Parathyroid adenoma (tissue), 2 donors: ENCODE measurements at regions not wholly inside any gene's neighbourhood (a gene's known extent, or its start where the extent isn't known, plus 50 kb on each side); places are given as distances from the start of the nearest gene placed in this dataset.

ENCODE experiments used
- H2AFZ ChIP-seq: fragments of 300-600 bp; sonication (generic); one replicate; pipeline ENCODE4 v1.7.0; 2017; ENCODE audit warnings: antibody characterized with exemption, mild to moderate bottlenecking
- H3K27ac ChIP-seq: fragments of 300-600 bp; sonication (generic); one replicate; pipeline ENCODE4 v1.7.0; 2017
- H3K27me3 ChIP-seq: fragments of 300-600 bp; sonication (generic); one replicate; pipeline ENCODE4 v1.7.0; 2017; ENCODE audit warnings: low read length; ENCODE audit not compliant: control insufficient read depth, insufficient read depth
- H3K36me3 ChIP-seq: fragments of 300-600 bp; sonication (generic); one replicate; pipeline ENCODE4 v1.7.0; 2017; ENCODE audit warnings: low read length; ENCODE audit not compliant: control insufficient read depth, insufficient read depth
- H3K4me1 ChIP-seq: fragments of 300-600 bp; sonication (generic); one replicate; pipeline ENCODE4 v1.7.0; 2017; ENCODE audit warnings: control low read depth
- H3K4me2 ChIP-seq: fragments of 300-600 bp; sonication (generic); one replicate; pipeline ENCODE4 v1.7.0; 2017; ENCODE audit warnings: low read length
- H3K4me3 ChIP-seq: fragments of 300-600 bp; sonication (generic); one replicate; pipeline ENCODE4 v1.7.0; 2017; ENCODE audit warnings: low read depth, low read length
- H3K79me2 ChIP-seq: fragments of 300-600 bp; sonication (generic); one replicate; pipeline ENCODE4 v1.7.0; 2017; ENCODE audit warnings: control low read depth
- H3K9ac ChIP-seq: fragments of 300-600 bp; sonication (generic); one replicate; pipeline ENCODE4 v1.7.0; 2017; ENCODE audit warnings: mild to moderate bottlenecking
- H3K9me3 ChIP-seq: fragments of 300-600 bp; sonication (generic); one replicate; pipeline ENCODE4 v1.7.0; 2017; ENCODE audit warnings: low read length; ENCODE audit not compliant: control insufficient read depth
- TF ChIP-seq, protein P1 (sequence below): fragments of 300-600 bp; sonication (generic); IDR thresholded peaks from one replicate; pipeline ENCODE4 v1.7.0; 2017; ENCODE audit warnings: antibody characterized with exemption, mild to moderate bottlenecking
- donor health status: primary hyperparathyroidism.

DNA sequence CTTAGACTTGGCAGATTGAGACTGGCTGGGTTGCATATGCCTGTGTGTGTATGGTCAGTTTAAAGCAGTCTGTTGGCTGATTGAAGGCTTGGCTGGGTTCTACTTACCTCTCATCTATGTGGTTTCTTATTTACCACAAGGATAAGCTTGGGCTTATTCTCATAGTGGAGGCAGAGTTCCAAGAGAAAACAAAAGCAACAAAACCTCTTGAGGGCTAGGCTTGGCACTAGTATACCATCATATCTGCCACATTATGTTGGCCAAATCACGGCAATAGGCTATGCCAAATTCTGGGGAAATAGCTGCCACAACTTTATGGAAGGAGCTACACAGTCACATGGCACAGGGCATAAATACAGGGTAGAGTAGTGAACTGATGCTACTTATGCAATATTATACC is 714.1 kb downstream of the CBLN4 start:
- H3K4me2 ChIP-seq, result no peak overlapping the region
- no peaks in the 10 kb centered on the region for H3K9me3 ChIP-seq
- no peak overlapping the region for H2AFZ ChIP-seq
- TF ChIP-seq, protein P1, sequence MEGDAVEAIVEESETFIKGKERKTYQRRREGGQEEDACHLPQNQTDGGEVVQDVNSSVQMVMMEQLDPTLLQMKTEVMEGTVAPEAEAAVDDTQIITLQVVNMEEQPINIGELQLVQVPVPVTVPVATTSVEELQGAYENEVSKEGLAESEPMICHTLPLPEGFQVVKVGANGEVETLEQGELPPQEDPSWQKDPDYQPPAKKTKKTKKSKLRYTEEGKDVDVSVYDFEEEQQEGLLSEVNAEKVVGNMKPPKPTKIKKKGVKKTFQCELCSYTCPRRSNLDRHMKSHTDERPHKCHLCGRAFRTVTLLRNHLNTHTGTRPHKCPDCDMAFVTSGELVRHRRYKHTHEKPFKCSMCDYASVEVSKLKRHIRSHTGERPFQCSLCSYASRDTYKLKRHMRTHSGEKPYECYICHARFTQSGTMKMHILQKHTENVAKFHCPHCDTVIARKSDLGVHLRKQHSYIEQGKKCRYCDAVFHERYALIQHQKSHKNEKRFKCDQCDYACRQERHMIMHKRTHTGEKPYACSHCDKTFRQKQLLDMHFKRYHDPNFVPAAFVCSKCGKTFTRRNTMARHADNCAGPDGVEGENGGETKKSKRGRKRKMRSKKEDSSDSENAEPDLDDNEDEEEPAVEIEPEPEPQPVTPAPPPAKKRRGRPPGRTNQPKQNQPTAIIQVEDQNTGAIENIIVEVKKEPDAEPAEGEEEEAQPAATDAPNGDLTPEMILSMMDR, result no peak
- H3K4me1 ChIP-seq, result no peaks in the 10 kb centered on the region
- no peaks in the 10 kb centered on the region for H3K27me3 ChIP-seq
- H3K36me3 ChIP-seq, result no peaks in the 10 kb centered on the region
- H3K79me2 ChIP-seq, result no peaks in the 10 kb centered on the region
- no peak overlapping the region for H3K4me3 ChIP-seq
- no peak overlapping the region for H3K9ac ChIP-seq
- H3K27ac ChIP-seq, result no peak overlapping the region

DNA sequence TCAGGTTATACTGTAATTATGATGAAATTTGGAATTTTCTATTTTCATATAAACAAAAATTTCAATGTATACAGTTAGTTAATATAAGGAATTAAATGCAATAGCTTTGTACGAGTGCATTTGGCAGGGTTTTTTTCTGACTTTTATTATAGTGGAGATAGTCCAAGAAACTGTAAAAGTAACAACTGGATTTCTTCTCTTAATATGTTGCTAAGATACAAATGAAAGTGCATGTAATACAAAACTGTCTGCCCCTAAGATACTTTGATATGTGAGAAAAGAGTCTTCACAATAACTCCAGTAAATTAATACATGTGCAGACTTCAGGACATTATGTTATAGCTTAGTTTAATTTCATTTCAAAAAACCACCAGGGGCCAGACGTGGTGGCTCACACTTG is 721.4 kb downstream of the CBLN4 start:
- Histone ChIP-seq H3K4me3 (no peak overlapping the region), H3K79me2 (no peaks in the 10 kb centered on the region), H3K4me2 (no peak overlapping the region), H3K27me3 (no peaks in the 10 kb centered on the region), H3K4me1 (no peaks in the 10 kb centered on the region), H3K9me3 (no peaks in the 10 kb centered on the region), H2AFZ (no peak overlapping the region), H3K9ac (no peak overlapping the region), H3K36me3 (no peaks in the 10 kb centered on the region), H3K27ac (no peak overlapping the region)
- TF ChIP-seq, protein P1, result no peak

DNA sequence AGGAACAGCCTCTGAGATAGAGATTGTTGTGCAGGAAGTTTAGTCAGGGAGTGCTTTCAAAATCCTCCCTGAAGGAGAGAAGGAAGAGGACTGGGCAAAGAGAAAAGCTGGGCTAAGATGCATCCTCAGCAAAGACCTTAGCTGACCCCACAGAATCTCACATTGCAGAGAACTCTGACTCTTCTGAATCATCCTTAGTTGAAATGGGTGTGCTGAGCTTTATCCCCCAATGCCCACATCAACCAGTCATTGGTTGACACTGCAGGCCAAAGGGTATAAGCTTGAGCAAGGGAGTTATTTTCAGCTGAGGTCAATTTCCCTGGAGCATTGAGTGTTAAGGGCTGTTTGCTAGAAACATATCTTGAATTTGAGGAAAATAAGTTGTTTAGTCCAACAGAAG is 732.2 kb downstream of the CBLN4 start:
- H3K27me3 ChIP-seq, result no peaks in the 10 kb centered on the region
- no peak overlapping the region for H3K9ac ChIP-seq
- H3K4me1 ChIP-seq, result no peaks in the 10 kb centered on the region
- no peak overlapping the region for H3K27ac ChIP-seq
- H3K9me3 ChIP-seq, result no peaks in the 10 kb centered on the region
- H2AFZ ChIP-seq, result no peak overlapping the region
- H3K4me2 ChIP-seq, result no peak overlapping the region
- TF ChIP-seq, protein P1, result no peak
- H3K79me2 ChIP-seq, result no peaks in the 10 kb centered on the region
- no peaks in the 10 kb centered on the region for H3K36me3 ChIP-seq
- H3K4me3 ChIP-seq, result no peak overlapping the region

DNA sequence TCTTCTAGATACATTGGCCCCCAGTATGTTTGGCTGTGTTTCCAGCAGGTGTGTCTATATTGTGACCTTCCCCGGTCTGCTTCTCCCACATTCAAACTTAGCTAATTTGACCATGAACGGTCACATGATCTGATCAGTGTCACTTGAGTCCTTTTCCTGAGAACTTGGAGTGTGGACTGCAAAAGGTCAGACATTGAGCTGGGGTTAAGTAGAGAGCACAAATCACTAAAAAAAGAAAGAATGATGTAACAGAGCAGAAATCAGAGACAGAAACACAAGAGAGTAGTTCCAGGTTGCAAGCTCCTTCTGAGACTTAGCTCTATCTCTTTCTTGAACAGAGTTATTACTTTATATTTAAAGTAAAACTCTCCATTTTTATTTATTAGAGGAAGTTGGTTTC is 733.9 kb downstream of the CBLN4 start:
- no peaks in the 10 kb centered on the region for H3K79me2 ChIP-seq
- no peaks in the 10 kb centered on the region for H3K36me3 ChIP-seq
- H3K4me1 ChIP-seq, result no peaks in the 10 kb centered on the region
- H2AFZ ChIP-seq, result no peak overlapping the region
- no peaks in the 10 kb centered on the region for H3K27me3 ChIP-seq
- TF ChIP-seq, protein P1, result no peak
- no peak overlapping the region for H3K9ac ChIP-seq
- no peak overlapping the region for H3K4me2 ChIP-seq
- H3K4me3 ChIP-seq, result no peak overlapping the region
- H3K9me3 ChIP-seq, result no peaks in the 10 kb centered on the region
- H3K27ac ChIP-seq, result no peak overlapping the region

DNA sequence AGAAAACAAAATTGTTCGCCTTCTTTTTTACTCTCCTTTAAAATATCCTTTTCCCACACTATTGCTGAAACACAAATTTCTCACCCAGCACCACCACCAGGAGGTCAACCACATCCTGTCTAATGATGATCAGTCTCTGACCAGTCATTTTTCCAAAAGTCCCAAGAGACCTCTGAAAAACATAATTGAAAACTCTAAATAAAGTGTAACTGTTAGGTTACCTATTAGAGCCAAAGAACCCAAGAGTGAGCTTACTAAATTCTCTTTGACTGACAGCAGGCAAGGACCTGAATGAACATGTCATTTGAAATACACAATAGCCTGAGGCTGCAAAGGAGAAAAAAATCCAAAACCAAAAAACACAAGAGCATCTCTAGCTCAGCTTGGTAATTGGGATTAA is 735.4 kb downstream of the CBLN4 start:
- H3K4me1 ChIP-seq, result no peaks in the 10 kb centered on the region
- H3K4me2 ChIP-seq, result no peak overlapping the region

More for the DNA sequence above, 735.4 kb downstream of the CBLN4 start:
- H3K27ac ChIP-seq, result no peak overlapping the region
- H3K9me3 ChIP-seq, result no peaks in the 10 kb centered on the region
- TF ChIP-seq, protein P1, result no peak
- no peaks in the 10 kb centered on the region for H3K36me3 ChIP-seq
- no peak overlapping the region for H2AFZ ChIP-seq
- H3K27me3 ChIP-seq, result no peaks in the 10 kb centered on the region
- H3K9ac ChIP-seq, result no peak overlapping the region
- no peak overlapping the region for H3K4me3 ChIP-seq
- no peaks in the 10 kb centered on the region for H3K79me2 ChIP-seq
